ENCODE measurements at regions not wholly inside any gene's neighbourhood (a gene's known extent, or its start where the extent isn't known, plus 50 kb on each side); places are given as distances from the start of the nearest gene placed in this dataset.
A peak's percentile ranks its signal among the peaks of the same experiment; 100 is the strongest.

GRCh38 chr4:182188622-182189021 is 54.6 kb upstream of the TENM3 start:
- TF ChIP-seq CTCF (IDR thresholded peaks at IDR 0.05): no peak
- DNase-seq (ENCODE audit: extremely low spot score, unreplicated experiment): no peak
- Mint-ChIP-seq H3K4me3 (ENCODE audit: unreplicated experiment) (no peak overlapping the region), H3K36me3 (ENCODE audit: unreplicated experiment) (peaks cover 3% of the 10 kb centered on the region), H3K9me3 (ENCODE audit: unreplicated experiment) (no peaks in the 10 kb centered on the region), H3K27ac (ENCODE audit: unreplicated experiment) (no peak overlapping the region), H3K4me1 (ENCODE audit: unreplicated experiment) (peaks cover 47% of the 10 kb centered on the region), H3K27me3 (ENCODE audit: unreplicated experiment) (no peaks in the 10 kb centered on the region)

- Mint-ChIP-seq H3K27me3 (ENCODE audit: unreplicated experiment) (no peaks in the 10 kb centered on the region), H3K9me3 (ENCODE audit: unreplicated experiment) (no peaks in the 10 kb centered on the region), H3K27ac (ENCODE audit: unreplicated experiment) (no peak overlapping the region), H3K4me1 (ENCODE audit: unreplicated experiment) (peaks cover 50% of the 10 kb centered on the region), H3K4me3 (ENCODE audit: unreplicated experiment) (no peak overlapping the region), H3K36me3 (ENCODE audit: unreplicated experiment) (peaks cover 3% of the 10 kb centered on the region)
- no peak for DNase-seq (ENCODE audit: extremely low spot score, unreplicated experiment)
- no peak for TF ChIP-seq CTCF (IDR thresholded peaks at IDR 0.05)
These were observed 53.9 kb upstream of the TENM3 start for GRCh38 chr4:182189103-182189878.

- Mint-ChIP-seq H3K36me3 (ENCODE audit: unreplicated experiment) (peaks cover 3% of the 10 kb centered on the region), H3K27me3 (ENCODE audit: unreplicated experiment) (no peaks in the 10 kb centered on the region), H3K4me1 (ENCODE audit: unreplicated experiment) (peaks cover 54% of the 10 kb centered on the region), H3K27ac (ENCODE audit: unreplicated experiment) (no peak overlapping the region), H3K9me3 (ENCODE audit: unreplicated experiment) (no peaks in the 10 kb centered on the region), H3K4me3 (ENCODE audit: unreplicated experiment) (no peak overlapping the region)
- no peak for TF ChIP-seq CTCF (IDR thresholded peaks at IDR 0.05)
- no peak for DNase-seq (ENCODE audit: extremely low spot score, unreplicated experiment)
These were observed 52.9 kb upstream of the TENM3 start for GRCh38 chr4:182190306-182190705.

- Mint-ChIP-seq H3K27ac (ENCODE audit: unreplicated experiment) (peak overlapping the region; percentile 50), H3K4me1 (ENCODE audit: unreplicated experiment) (peaks cover 45% of the 10 kb centered on the region), H3K9me3 (ENCODE audit: unreplicated experiment) (no peaks in the 10 kb centered on the region), H3K27me3 (ENCODE audit: unreplicated experiment) (no peaks in the 10 kb centered on the region), H3K4me3 (ENCODE audit: unreplicated experiment) (no peak overlapping the region), H3K36me3 (ENCODE audit: unreplicated experiment) (peaks cover 5% of the 10 kb centered on the region)
- TF ChIP-seq CTCF (IDR thresholded peaks at IDR 0.05): no peak
- no peak for DNase-seq (ENCODE audit: extremely low spot score, unreplicated experiment)
These were observed 50.6 kb upstream of the TENM3 start for GRCh38 chr4:182192511-182193181.

- Mint-ChIP-seq H3K27ac (ENCODE audit: unreplicated experiment) (no peak overlapping the region), H3K4me1 (ENCODE audit: unreplicated experiment) (peaks cover 44% of the 10 kb centered on the region), H3K9me3 (ENCODE audit: unreplicated experiment) (no peaks in the 10 kb centered on the region), H3K36me3 (ENCODE audit: unreplicated experiment) (peaks cover 8% of the 10 kb centered on the region), H3K4me3 (ENCODE audit: unreplicated experiment) (no peak overlapping the region), H3K27me3 (ENCODE audit: unreplicated experiment) (no peaks in the 10 kb centered on the region)
- no peak for TF ChIP-seq CTCF (IDR thresholded peaks at IDR 0.05)
- DNase-seq (ENCODE audit: extremely low spot score, unreplicated experiment): no peak
These were observed 49.9 kb upstream of the TENM3 start for GRCh38 chr4:182193311-182193710.

All from osteocyte (in vitro differentiated cells).